AG04449 (cell line): ENCODE measurements at regions not wholly inside any gene's neighbourhood (a gene's known extent, or its start where the extent isn't known, plus 50 kb on each side); places are given as distances from the start of the nearest gene placed in this dataset.
"Not testable (repeated sequence)": the region's sequence is repeated elsewhere in the genome, so short reads cannot be mapped to it uniquely, and the experiment has no call there.

ENCODE experiments used
- CTCF ChIA-PET: fragments of 350-600 bp; formaldehyde crosslinking; extraction: SDS; loops from one replicate; lab custom pipeline; 2021; ENCODE audit warnings: antibody characterized with exemption; lab: Yijun Ruan, JAX
- POLR2A ChIA-PET: fragments of 400-600, 350-600 bp; formaldehyde crosslinking; extraction: SDS; loops from one replicate; lab custom pipeline; 2020; ENCODE audit warnings: antibody characterized with exemption, inconsistent platforms; lab: Yijun Ruan, JAX
- DNase-seq: peaks from one replicate; pipeline ENCODE4 v3.0.0-alpha.2; 2010; ENCODE audit warnings: low read depth, low spot score
- H3K4me3 ChIP-seq: 2 replicates; pipeline ENCODE4 v1.5.1; 2011; ENCODE audit warnings: low read depth, mild to moderate bottlenecking, control low read depth, low read length
- TF ChIP-seq, protein P1 (sequence below): IDR thresholded peaks from one replicate; pipeline ENCODE4 v1.5.1; 2011; ENCODE audit warnings: mild to moderate bottlenecking, moderate library complexity, low read length, control low read depth, inconsistent platforms; ENCODE audit not compliant: insufficient read depth; ENCODE audit errors: missing control alignments

DNA sequence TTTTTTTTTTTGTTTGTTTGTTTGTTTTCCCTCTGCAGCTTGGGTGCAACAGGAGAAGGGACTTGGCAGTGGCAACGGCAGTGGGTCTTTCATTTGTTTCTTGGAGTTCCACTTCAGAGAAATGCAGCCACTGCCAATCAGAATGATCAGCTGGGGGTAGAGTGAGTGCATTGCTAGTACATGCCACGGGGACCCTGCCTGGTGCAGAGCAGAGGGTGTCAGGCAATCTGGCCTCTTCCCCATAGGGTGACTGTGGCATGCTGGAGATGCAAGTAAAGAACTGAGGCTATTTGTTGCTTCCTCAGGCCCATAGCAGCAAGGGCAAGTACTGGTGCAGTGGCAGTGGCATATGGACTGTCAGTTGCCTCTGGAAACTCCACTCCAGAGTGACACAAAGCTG, 1073.6 kb upstream of the EDIL3 start:
- no peak overlapping the region for H3K4me3 ChIP-seq
- POLR2A ChIA-PET, result no interaction called here
- TF ChIP-seq, protein P1, sequence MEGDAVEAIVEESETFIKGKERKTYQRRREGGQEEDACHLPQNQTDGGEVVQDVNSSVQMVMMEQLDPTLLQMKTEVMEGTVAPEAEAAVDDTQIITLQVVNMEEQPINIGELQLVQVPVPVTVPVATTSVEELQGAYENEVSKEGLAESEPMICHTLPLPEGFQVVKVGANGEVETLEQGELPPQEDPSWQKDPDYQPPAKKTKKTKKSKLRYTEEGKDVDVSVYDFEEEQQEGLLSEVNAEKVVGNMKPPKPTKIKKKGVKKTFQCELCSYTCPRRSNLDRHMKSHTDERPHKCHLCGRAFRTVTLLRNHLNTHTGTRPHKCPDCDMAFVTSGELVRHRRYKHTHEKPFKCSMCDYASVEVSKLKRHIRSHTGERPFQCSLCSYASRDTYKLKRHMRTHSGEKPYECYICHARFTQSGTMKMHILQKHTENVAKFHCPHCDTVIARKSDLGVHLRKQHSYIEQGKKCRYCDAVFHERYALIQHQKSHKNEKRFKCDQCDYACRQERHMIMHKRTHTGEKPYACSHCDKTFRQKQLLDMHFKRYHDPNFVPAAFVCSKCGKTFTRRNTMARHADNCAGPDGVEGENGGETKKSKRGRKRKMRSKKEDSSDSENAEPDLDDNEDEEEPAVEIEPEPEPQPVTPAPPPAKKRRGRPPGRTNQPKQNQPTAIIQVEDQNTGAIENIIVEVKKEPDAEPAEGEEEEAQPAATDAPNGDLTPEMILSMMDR, result no peak

DNA sequence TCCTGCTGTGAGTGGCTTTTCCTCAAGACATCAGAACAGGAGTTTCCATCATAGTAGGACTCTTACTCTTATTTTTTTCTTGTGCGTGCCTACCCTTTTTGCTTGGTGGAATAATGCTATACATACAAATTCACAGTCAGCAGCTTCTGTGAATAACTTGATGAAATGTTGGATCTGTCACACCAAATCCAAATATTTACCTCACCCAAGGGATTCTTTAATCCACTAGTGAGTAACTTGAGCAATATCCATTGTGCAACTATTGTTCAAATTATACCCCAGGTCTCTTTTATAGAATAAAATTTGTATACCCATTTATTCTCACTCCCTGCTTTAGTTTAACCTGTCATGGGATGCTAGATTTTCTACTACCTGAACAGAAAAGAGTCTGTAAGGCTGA, 1078.3 kb upstream of the EDIL3 start:
- TF ChIP-seq, protein P1, result no peak
- no peak for DNase-seq
- POLR2A ChIA-PET, result no interaction called here
- CTCF ChIA-PET, result no interaction called here
- no peak overlapping the region for H3K4me3 ChIP-seq

More for the DNA sequence above, 1073.6 kb upstream of the EDIL3 start:
- CTCF ChIA-PET, result no interaction called here
- no peak for DNase-seq

DNA sequence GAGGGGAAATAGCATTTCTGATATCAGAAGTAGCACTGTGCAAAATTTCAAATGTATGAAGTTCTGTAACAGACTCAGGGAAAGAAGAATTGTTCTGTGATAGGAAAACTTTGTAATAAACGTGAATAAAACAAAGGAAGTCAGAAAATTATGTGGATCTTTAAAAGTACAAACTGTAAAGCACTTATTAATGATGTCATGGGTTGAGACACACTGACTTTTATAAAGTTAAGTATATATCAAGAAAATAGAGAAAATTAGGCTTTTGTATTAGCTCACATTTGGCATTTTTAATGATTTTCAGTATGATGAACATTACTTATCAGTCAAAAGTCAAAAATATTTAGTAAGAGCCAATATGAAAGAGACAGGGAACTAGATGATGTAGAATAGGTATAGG, 1081.7 kb upstream of the EDIL3 start:
- ChIA-PET POLR2A (no interaction called here), CTCF (no interaction called here)
- DNase-seq, result no peak

DNA sequence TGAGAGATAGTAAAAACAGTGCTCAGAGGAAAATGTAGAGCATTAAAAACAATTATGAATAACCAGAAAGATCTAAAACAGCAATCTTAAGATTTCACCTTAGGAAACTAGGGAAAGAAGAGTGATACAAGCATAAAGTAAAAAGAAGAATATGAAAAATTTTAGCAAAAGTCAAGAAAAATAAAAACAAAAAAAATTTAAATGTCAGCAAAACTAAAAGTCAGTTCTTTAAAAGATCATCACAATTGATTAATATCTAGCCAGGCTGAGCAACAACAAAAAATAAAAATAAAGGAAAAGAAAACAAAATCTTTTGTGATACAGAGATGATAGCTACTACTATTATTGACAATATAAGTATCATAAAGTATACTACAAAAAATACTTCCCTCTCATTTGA, 1088.1 kb upstream of the EDIL3 start:
- ChIA-PET CTCF (no interaction called here), POLR2A (no interaction called here)
- TF ChIP-seq, protein P1, result no peak
- H3K4me3 ChIP-seq, result no peak overlapping the region
- DNase-seq, result no peak

More for the DNA sequence above, 1081.7 kb upstream of the EDIL3 start:
- H3K4me3 ChIP-seq, result no peak overlapping the region
- TF ChIP-seq, protein P1, result no peak

DNA sequence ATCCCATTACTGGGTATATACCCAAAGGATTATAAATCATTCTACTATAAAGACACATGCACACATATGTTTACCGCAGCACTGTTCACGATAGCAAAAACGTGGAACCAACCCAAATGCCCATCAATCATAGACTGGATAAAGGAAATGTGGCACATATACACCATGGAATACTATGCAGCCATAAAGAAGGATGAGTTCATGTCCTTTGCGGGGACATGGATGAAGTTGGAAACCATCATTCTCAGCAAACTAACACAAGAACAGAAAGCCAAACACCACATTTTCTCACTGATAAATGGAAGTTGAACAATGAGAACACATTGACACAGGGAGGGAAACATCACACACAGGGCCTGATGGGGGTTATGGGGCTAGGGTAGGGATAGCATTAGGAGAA, 1090.5 kb upstream of the EDIL3 start:
- CTCF ChIA-PET, DNase-seq, H3K4me3 ChIP-seq, POLR2A ChIA-PET: not testable (repeated sequence)

DNA sequence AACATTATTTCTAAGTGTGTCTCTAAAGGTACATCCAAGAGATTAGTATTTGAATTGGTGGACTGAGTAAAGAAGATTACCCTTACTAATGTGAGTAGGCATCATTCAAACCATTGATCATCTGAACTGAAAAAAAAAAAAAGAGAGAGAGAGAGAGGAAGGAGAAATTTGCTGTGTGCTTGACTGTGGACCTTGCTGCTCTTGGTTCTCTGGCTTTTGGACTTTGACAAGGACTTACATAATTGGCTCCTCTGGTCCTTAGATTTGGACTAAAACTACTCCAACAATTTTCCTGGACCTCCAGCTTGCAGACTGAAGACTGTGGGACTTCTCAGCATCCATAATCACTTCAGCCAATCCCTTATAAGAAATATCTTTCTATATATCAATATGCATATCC, 1091.9 kb upstream of the EDIL3 start:
- POLR2A ChIA-PET, result no interaction called here
- TF ChIP-seq, protein P1, result no peak
- CTCF ChIA-PET, result no interaction called here
- no peak overlapping the region for H3K4me3 ChIP-seq
- DNase-seq, result no peak

DNA sequence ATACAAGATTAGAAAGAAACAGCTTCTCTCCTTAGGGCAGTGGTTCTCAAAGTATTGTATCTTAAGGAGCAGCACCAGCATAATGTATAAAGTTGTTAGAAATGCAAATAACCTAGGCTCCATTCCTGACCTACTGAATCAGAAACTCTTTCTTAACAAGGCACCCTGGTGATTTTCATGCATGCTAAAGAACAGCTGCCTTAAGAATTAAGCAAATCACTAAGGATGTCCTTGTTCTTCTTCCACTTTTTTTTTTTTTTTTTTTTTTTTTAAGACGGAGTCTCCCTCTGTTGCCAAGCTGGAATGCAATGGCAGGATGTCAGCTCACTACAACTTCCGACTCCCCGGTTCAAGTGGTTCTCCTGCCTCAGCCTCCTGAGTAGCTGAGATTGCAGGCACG, 1095.2 kb upstream of the EDIL3 start:
- CTCF ChIA-PET, result no interaction called here
- POLR2A ChIA-PET, result no interaction called here
- no peak overlapping the region for H3K4me3 ChIP-seq
- no peak for DNase-seq
- TF ChIP-seq, protein P1, result no peak
